Mammary epithelial cell (primary cell): ENCODE measurements at regions not wholly inside any gene's neighbourhood (a gene's known extent, or its start where the extent isn't known, plus 50 kb on each side); places are given as distances from the start of the nearest gene placed in this dataset.

ENCODE experiments used
- EZH2 ChIP-seq: IDR thresholded peaks from 2 replicates; pipeline ENCODE4 v1.6.1; 2012; ENCODE audit warnings: low read length, inconsistent platforms, borderline replicate concordance
- TF ChIP-seq, protein P1 (sequence below), 2 donors: IDR thresholded peaks in 1 of 2; conservative IDR thresholded peaks in 1 of 2; 2 replicates each; pipeline ENCODE4 v1.5.1; 2011 to 2012; ENCODE audit warnings: inconsistent platforms in 2 of 2, low read length in 2 of 2, mild to moderate bottlenecking in 2 of 2, control low read depth in 1 of 2, low read depth in 1 of 2; ENCODE audit not compliant: insufficient read depth in 1 of 2; ENCODE audit errors: extremely low read depth in 1 of 2

DNA sequence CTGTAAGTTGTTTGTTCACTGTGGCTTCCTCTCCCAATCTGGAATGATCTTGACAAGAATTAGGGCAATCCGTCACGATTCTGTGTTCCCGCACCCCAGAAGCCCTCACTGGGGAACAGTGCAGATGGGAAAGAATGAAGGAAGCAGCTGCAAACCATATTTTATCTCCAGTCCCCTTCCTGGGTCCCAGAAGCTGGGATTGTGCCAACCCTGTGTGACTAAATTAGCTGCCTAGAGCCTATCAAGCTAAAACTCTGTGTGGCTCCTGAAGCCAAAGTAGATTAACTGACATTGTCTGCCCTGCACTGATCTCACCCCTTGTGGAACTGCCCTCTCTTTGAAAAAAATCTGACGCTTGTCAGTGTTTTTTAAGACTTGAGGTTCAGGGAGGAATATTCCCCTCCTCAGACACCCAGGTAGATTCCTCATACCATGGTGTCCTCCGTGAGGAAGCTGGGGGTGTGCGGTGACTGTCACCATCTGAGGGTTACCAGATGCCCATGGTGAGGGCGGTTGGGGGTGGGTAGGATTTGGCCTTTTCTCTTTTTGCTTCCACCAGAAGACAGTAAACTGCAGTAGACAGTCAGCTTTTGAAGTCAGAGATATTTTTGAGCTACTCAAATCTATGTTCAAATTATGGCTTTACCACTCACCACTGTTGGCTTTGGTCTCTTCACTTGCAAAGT, 358.3 kb upstream of the TPM1 start:
- TF ChIP-seq, protein P1, sequence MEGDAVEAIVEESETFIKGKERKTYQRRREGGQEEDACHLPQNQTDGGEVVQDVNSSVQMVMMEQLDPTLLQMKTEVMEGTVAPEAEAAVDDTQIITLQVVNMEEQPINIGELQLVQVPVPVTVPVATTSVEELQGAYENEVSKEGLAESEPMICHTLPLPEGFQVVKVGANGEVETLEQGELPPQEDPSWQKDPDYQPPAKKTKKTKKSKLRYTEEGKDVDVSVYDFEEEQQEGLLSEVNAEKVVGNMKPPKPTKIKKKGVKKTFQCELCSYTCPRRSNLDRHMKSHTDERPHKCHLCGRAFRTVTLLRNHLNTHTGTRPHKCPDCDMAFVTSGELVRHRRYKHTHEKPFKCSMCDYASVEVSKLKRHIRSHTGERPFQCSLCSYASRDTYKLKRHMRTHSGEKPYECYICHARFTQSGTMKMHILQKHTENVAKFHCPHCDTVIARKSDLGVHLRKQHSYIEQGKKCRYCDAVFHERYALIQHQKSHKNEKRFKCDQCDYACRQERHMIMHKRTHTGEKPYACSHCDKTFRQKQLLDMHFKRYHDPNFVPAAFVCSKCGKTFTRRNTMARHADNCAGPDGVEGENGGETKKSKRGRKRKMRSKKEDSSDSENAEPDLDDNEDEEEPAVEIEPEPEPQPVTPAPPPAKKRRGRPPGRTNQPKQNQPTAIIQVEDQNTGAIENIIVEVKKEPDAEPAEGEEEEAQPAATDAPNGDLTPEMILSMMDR (conservative IDR thresholded peaks at IDR 0.05 in 1 of 2, IDR thresholded peaks at IDR 0.05 in 1 of 2; ENCODE audit: extremely low read depth in 1 of 2, insufficient read depth in 1 of 2, low read depth in 1 of 2, low read length in 2 of 2), result no peak
- no peak for TF ChIP-seq EZH2
